GM21447 (cell line): ENCODE measurements at regions not wholly inside any gene's neighbourhood (a gene's known extent, or its start where the extent isn't known, plus 50 kb on each side); places are given as distances from the start of the nearest gene placed in this dataset.

ENCODE experiments used
- ATAC-seq: cut with Tn5 transposase; IDR thresholded peaks from one replicate; pipeline ENCODE4 v1.9.1; 2021; ENCODE audit not compliant: unreplicated experiment

- ATAC-seq: no peak
Measured at GRCh38 chr1:47572731-47573430, 135.0 kb downstream of the FOXD2 start.

- ATAC-seq: no peak
Measured at GRCh38 chr1:47574451-47575165, 136.8 kb downstream of the FOXD2 start.

- no peak for ATAC-seq
Measured at GRCh38 chr1:47575855-47576757, 138.3 kb downstream of the FOXD2 start.

DNA sequence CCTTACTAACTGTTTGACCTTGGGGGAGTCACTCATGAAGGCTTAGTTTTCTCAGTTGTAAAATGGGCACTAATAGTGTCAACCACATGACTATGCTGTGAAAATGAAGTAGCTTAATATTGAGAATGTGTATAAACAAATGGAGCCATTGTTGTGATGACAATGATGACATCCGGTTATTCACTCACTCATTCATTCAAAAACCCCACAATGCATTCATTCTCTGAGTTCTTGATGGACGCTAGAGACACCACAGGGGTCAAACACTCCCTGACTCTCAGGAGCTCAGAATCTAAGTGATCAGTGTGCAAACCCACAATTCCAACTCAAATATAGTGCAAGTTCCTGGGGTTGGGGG lies 138.9 kb downstream of the FOXD2 start:
- no peak for ATAC-seq

DNA sequence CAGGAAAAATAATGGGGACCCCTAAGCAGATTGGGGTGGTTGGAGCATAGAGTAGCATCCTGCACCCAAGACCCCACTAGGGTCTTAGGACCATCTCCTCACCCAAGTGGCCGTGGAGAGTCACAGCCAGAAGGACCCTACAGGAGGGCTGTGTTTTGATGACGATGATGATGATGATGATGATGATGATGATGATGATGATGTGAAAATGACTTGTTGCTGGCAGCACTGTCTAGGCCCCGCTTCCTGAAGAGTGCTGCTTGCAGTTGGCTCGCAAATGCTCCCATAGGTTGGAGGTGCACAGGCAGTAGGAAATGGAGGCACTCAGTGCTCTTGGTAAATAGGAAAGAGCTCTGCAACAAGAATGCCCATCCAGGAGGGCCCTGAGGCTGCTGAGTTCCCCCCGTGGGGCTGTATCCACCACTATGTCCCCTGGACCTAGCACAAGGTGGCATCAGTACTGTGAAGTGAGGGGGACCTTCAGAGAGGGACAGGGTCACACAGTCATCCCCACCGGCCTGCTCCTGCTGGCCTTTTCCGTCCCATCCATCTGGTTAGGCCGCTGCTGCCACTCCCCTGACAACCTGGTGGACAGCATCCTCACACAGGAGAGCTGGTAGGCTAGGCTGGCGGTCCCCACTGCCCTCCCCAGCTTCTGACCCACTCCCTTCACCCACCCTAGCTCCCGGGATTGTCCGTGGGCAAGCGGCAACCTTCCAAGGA lies 139.6 kb downstream of the FOXD2 start:
- ATAC-seq: no peak

- ATAC-seq: no peak
Measured at GRCh38 chr1:47578026-47578720, 140.3 kb downstream of the FOXD2 start.

DNA sequence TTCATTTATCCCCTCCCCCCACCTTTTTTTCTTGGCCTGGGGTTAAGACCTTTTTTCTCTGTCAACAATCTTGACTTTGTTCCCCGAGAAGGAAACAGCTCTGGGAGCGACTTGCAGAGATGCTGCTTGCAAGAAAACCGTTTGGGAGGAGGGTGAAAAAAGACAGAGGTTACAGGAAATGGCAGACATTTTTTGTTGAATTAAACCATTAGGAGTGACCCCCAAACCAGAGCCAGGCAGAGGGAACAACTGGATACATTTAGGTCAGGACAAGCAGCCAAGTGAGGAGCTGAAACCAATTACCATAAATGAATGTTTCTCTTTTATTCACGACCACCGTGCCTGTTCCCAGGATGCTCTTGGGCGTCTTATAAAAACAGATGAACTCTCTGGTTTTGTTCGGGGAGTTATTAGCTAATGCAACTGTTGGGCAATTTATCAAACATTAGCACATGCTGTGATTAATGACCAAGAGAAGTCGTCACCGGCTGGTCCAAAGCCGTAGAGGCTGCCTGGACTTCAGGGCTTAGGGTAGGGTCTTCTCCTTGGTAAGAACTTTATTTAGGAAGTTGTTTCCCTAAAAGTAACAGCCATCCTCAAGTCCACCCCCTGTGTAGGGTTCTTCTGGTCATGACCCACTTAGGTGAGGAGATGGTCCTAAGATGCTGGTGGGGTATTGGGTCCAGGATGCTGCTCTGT lies 141.0 kb downstream of the FOXD2 start:
- no peak for ATAC-seq

DNA sequence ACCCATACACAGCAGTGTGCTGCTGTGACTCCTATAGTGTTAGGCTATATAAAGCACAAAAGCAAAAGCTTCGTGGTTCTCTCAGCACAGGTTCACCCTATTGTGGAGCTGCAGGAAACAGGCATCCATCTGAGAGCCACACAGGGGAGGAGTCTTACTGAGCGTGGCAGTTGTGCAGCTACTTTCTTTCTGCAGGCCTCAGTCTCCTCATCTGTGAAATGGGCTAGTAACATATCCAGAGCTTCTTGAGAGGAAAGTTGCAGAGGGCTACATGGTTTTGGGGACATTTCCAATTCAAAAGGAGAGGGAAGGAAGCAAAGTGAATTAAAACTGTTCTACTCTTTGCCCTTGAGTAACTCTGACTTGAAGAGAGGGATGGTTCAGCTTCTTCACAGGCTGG lies 142.0 kb downstream of the FOXD2 start:
- ATAC-seq: no peak

GRCh38 chr1:47580451-47580995 lies 142.7 kb downstream of the FOXD2 start:
- no peak for ATAC-seq

GRCh38 chr1:47582891-47583608 lies 145.2 kb downstream of the FOXD2 start:
- no peak for ATAC-seq

DNA sequence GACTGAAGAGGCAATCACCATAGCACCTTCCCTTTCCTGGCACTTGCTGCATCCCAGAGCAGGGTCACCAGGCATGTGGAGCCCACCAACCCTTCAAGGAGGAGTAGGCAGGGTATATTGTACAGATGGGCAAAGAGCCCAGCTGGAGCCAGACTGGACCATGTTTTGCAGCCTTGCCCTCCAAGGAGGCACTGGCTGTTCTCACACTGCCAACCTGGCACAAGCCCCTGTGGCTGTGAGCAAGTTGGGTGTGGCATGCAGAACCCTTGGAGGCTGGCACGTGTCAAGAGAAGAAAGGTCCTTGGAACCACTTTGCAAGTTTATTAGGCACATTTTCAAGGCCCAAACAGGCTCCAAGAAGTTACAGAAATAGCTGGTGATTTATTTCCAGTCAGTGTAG lies 146.4 kb downstream of the FOXD2 start:
- no peak for ATAC-seq

GRCh38 chr1:47585141-47585902 lies 147.5 kb downstream of the FOXD2 start:
- no peak for ATAC-seq

GRCh38 chr1:47587891-47588582 lies 150.2 kb downstream of the FOXD2 start:
- no peak for ATAC-seq

DNA sequence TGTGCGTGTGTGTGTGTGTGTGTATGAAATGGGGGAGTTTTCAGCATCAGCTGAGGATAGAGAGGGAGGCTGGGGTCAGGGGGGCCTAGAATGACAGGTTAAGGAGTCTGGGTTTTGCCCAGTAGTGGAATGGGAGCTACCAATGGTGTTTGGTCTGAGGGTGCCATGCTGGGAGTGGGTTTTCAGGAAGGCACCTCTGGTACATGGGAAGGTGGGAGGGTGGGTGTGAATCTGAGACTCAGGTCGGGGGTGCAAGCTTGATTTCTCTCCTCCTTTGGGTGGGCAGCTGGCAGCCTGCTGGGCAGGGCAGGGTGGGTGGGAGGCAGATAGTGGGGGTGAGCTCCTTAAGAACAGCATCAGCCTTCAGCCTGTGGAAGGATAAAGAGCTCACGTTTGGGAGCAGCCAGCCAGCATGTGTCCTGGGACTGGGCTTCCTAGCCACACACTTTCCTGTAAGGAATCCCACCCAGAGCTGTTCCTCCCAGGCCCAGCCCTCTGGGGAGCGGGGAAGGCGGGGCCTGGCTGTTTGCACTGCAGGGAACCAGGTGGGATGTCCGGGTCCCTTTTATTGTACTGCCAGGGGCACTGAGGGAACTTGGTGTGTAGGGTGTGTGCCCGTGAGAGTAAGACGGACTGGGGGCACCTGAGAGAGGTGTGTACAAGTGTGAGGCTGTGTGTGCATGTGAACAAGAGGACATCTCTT lies 152.8 kb downstream of the FOXD2 start:
- no peak for ATAC-seq

- ATAC-seq: no peak
Measured at GRCh38 chr1:47591801-47592200, 154.0 kb downstream of the FOXD2 start.

GRCh38 chr1:47592296-47593012 lies 154.6 kb downstream of the FOXD2 start:
- ATAC-seq: no peak
